Thoracic aorta (tissue), 2 donors: ENCODE measurements at regions not wholly inside any gene's neighbourhood (a gene's known extent, or its start where the extent isn't known, plus 50 kb on each side); places are given as distances from the start of the nearest gene placed in this dataset.
"Not testable (repeated sequence)": the region's sequence is repeated elsewhere in the genome, so short reads cannot be mapped to it uniquely, and the experiment has no call there.

Source experiments
- ATAC-seq: fragments of 150-250 bp; one replicate; pipeline ENCODE4 v1.8.0; 2017; ENCODE audit warnings: low read depth; ENCODE audit not compliant: insufficient number of reproducible peaks, low FRiP score
- DNase-seq: peaks from one replicate; pipeline ENCODE4 v3.0.0-alpha.2; 2020; ENCODE audit warnings: low spot score
- H3K27ac ChIP-seq, 2 donors: fragments of 200-600 bp; sonication (generic); 1 replicate in 1 of 2; 2 replicates in 1 of 2; pipeline ENCODE4 v1.5.1; 2016; ENCODE audit warnings: mild to moderate bottlenecking in 2 of 2, moderate library complexity in 2 of 2
- H3K27me3 ChIP-seq: fragments of 200-600 bp; sonication (generic); replicated peaks from 2 replicates; pipeline ENCODE4 v1.6.0; 2016; ENCODE audit warnings: mild to moderate bottlenecking; ENCODE audit not compliant: insufficient read depth
- H3K36me3 ChIP-seq: fragments of 200-600 bp; sonication (generic); one replicate; pipeline ENCODE4 v1.5.1; 2016
- H3K4me1 ChIP-seq, 2 donors: fragments of 200-600 bp; sonication (generic); 1 replicate in 1 of 2; 2 replicates in 1 of 2; pipeline versions ENCODE4 v1.5.1 to v1.6.0; 2016; ENCODE audit warnings: low read depth in 2 of 2, mild to moderate bottlenecking in 1 of 2; ENCODE audit not compliant: control insufficient read depth in 1 of 2
- H3K4me3 ChIP-seq: fragments of 200-600 bp; sonication (generic); 2 replicates; pipeline ENCODE4 v1.5.1; 2016; ENCODE audit warnings: mild to moderate bottlenecking
- H3K9me3 ChIP-seq: fragments of 200-600 bp; sonication (generic); 2 replicates; pipeline ENCODE4 v1.5.1; 2016
- CTCF ChIP-seq: fragments of 200-600 bp; sonication (generic); IDR thresholded peaks from one replicate; pipeline ENCODE4 v1.5.1; 2019; ENCODE audit warnings: antibody characterized with exemption

- DNase-seq (no peak), ATAC-seq (no peak)
- TF ChIP-seq CTCF, result no peak
- H3K4me3 ChIP-seq, result no peak overlapping the region
- no peaks in the 10 kb centered on the region for H3K9me3 ChIP-seq
- no peaks in the 10 kb centered on the region for H3K4me1 ChIP-seq
- no peaks in the 10 kb centered on the region for H3K27me3 ChIP-seq
- H3K36me3 ChIP-seq, result no peaks in the 10 kb centered on the region
- H3K27ac ChIP-seq, result no peak overlapping the region
Observed at GRCh38 chr13:105841286-105841685, 694.2 kb downstream of the EFNB2 start.

- no peak overlapping the region for H3K4me3 ChIP-seq
- no peak for ATAC-seq
Observed at GRCh38 chr13:105838231-105838630, 697.2 kb downstream of the EFNB2 start.

GRCh38 chr13:105837295-105837694 is 698.2 kb downstream of the EFNB2 start:
- not testable (repeated sequence) for H3K4me3 ChIP-seq

More at GRCh38 chr13:105838231-105838630, 697.2 kb downstream of the EFNB2 start:
- Histone ChIP-seq H3K27me3 (no peaks in the 10 kb centered on the region), H3K27ac (no peak overlapping the region), H3K4me1 (no peaks in the 10 kb centered on the region), H3K36me3 (no peaks in the 10 kb centered on the region), H3K9me3 (no peaks in the 10 kb centered on the region)
- no peak for TF ChIP-seq CTCF
- no peak for DNase-seq

GRCh38 chr13:105830821-105831220 is 704.6 kb downstream of the EFNB2 start:
- H3K9me3 ChIP-seq, result no peaks in the 10 kb centered on the region
- H3K36me3 ChIP-seq, result no peaks in the 10 kb centered on the region
- no peaks in the 10 kb centered on the region for H3K4me1 ChIP-seq
- no peak overlapping the region for H3K27ac ChIP-seq
- no peaks in the 10 kb centered on the region for H3K27me3 ChIP-seq
- no peak for ATAC-seq
- no peak for DNase-seq
- no peak for TF ChIP-seq CTCF
- H3K4me3 ChIP-seq, result no peak overlapping the region

More at GRCh38 chr13:105837295-105837694, 698.2 kb downstream of the EFNB2 start:
- not testable (repeated sequence) for DNase-seq, H3K4me1 ChIP-seq, H3K36me3 ChIP-seq, H3K27ac ChIP-seq, ATAC-seq, H3K9me3 ChIP-seq, H3K27me3 ChIP-seq

GRCh38 chr13:105827111-105827809 is 708.2 kb downstream of the EFNB2 start:
- Histone ChIP-seq H3K27ac (no peak overlapping the region), H3K36me3 (no peaks in the 10 kb centered on the region), H3K4me3 (no peak overlapping the region), H3K27me3 (no peaks in the 10 kb centered on the region), H3K4me1 (no peaks in the 10 kb centered on the region), H3K9me3 (no peaks in the 10 kb centered on the region)
- ATAC-seq (no peak), DNase-seq (no peak)
- TF ChIP-seq CTCF, result no peak

GRCh38 chr13:105825071-105825470 is 710.4 kb downstream of the EFNB2 start:
- TF ChIP-seq CTCF, result no peak
- H3K36me3 ChIP-seq, result no peaks in the 10 kb centered on the region
- no peak overlapping the region for H3K4me3 ChIP-seq

More at GRCh38 chr13:105825071-105825470, 710.4 kb downstream of the EFNB2 start:
- Histone ChIP-seq H3K9me3 (no peaks in the 10 kb centered on the region), H3K4me1 (no peaks in the 10 kb centered on the region), H3K27ac (no peak overlapping the region), H3K27me3 (no peaks in the 10 kb centered on the region)
- ATAC-seq, result no peak
- no peak for DNase-seq
